EH (cell line): ENCODE measurements at regions not wholly inside any gene's neighbourhood (a gene's known extent, or its start where the extent isn't known, plus 50 kb on each side); places are given as distances from the start of the nearest gene placed in this dataset.
"Not testable (repeated sequence)": the region's sequence is repeated elsewhere in the genome, so short reads cannot be mapped to it uniquely, and the experiment has no call there.

Experiments used
- DNase-seq: peaks from one replicate; pipeline ENCODE4 v3.0.0-alpha.2; 2015; ENCODE audit warnings: low read depth

- peak; percentile 35 for DNase-seq
These were observed 530.2 kb upstream of the CBLB start for GRCh38 chr3:106398891-106399600.

- DNase-seq = no peak
These were observed 530.9 kb upstream of the CBLB start for GRCh38 chr3:106399761-106400160.

GRCh38 chr3:106401666-106402490 is 533.1 kb upstream of the CBLB start:
- DNase-seq = peak; percentile 48

- no peak for DNase-seq
These were observed 534.7 kb upstream of the CBLB start for GRCh38 chr3:106403371-106404145.

- no peak for DNase-seq
These were observed 544.9 kb upstream of the CBLB start for GRCh38 chr3:106413683-106414082.

GRCh38 chr3:106420628-106421027 is 551.8 kb upstream of the CBLB start:
- no peak for DNase-seq

GRCh38 chr3:106421426-106421825 is 552.6 kb upstream of the CBLB start:
- no peak for DNase-seq

- DNase-seq = peak; percentile 54
These were observed 553.1 kb upstream of the CBLB start for GRCh38 chr3:106421909-106422308.

- no peak for DNase-seq
These were observed 554.8 kb upstream of the CBLB start for GRCh38 chr3:106423321-106424225.

GRCh38 chr3:106425026-106425425 is 556.2 kb upstream of the CBLB start:
- peak; percentile 83 for DNase-seq

- no peak for DNase-seq
These were observed 557.1 kb upstream of the CBLB start for GRCh38 chr3:106425916-106426315.

- peak; percentile 99 for DNase-seq
These were observed 559.8 kb upstream of the CBLB start for GRCh38 chr3:106428565-106428994.

GRCh38 chr3:106431721-106432120 is 562.9 kb upstream of the CBLB start:
- DNase-seq = no peak

GRCh38 chr3:106435899-106436453 is 567.2 kb upstream of the CBLB start:
- no peak for DNase-seq

GRCh38 chr3:106438887-106439286 is 570.1 kb upstream of the CBLB start:
- no peak for DNase-seq

GRCh38 chr3:106440672-106441071 is 571.9 kb upstream of the CBLB start:
- no peak for DNase-seq

- DNase-seq = no peak
These were observed 577.5 kb upstream of the CBLB start for GRCh38 chr3:106446271-106446670.

GRCh38 chr3:106447723-106448301 is 579.0 kb upstream of the CBLB start:
- no peak for DNase-seq

GRCh38 chr3:106448372-106448966 is 579.7 kb upstream of the CBLB start:
- not testable (repeated sequence) for DNase-seq

- DNase-seq = no peak
These were observed 583.3 kb upstream of the CBLB start for GRCh38 chr3:106452096-106452495.
